GM12892 (cell line): ENCODE measurements at regions not wholly inside any gene's neighbourhood (a gene's known extent, or its start where the extent isn't known, plus 50 kb on each side); places are given as distances from the start of the nearest gene placed in this dataset.

Source experiments
- POLR2A ChIP-seq: IDR thresholded peaks from 2 replicates; pipeline ENCODE4 v1.6.1; 2011; ENCODE audit warnings: low read depth, low read length, control low read depth
- POLR2AphosphoS5 ChIP-seq: IDR thresholded peaks from 2 replicates; pipeline ENCODE4 v1.6.1; 2011; ENCODE audit warnings: low read depth, low read length, control low read depth

GRCh38 chr9:116049456-116049855 lies 104.1 kb upstream of the PAPPA start:
- TF ChIP-seq POLR2A (no peak), POLR2AphosphoS5 (no peak)
